ENCODE measurements at regions not wholly inside any gene's neighbourhood (a gene's known extent, or its start where the extent isn't known, plus 50 kb on each side); places are given as distances from the start of the nearest gene placed in this dataset.

DNA sequence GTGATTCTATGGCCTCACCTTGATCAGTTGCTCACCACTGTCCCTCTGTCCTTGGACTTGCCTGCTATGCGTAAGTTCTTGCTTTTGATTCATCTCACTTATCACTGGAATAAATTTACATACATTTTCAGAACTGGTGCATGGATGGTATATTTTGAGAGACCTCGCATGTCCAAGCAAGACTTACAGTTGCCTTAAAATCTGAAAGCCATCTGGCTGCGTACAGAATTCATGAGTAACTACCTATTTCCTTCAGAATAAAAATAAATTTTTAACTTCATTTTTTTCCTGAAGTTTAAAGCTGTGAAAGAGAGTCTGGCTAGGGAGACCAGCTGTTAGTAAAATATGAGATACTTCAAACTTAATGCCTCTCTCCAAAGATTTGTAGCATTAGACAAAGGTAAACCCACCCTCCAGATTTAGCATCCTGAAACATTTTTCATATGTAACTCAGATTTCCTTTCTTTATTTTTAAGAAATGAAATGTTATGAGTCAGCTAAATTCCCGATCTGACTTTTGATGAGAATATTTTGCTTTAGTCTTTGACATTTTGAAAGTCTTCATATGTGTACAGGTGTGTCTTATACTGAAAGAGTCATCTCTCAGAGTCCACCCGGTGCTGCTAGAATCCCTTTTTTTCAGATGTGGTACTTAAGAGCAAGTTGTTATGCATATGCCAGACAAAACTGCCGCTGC, 136.4 kb upstream of the CELF2 start:
- TF ChIP-seq CTCF (IDR thresholded peaks at IDR 0.05; ENCODE audit: low read depth, low read length, missing input control) (no peak), SP1 (IDR thresholded peaks at IDR 0.05) (no peak), RAD21 (IDR thresholded peaks at IDR 0.05) (no peak), JUND (IDR thresholded peaks at IDR 0.05) (no peak), YY1 (IDR thresholded peaks at IDR 0.05) (no peak)
- TF ChIP-seq, protein P1, sequence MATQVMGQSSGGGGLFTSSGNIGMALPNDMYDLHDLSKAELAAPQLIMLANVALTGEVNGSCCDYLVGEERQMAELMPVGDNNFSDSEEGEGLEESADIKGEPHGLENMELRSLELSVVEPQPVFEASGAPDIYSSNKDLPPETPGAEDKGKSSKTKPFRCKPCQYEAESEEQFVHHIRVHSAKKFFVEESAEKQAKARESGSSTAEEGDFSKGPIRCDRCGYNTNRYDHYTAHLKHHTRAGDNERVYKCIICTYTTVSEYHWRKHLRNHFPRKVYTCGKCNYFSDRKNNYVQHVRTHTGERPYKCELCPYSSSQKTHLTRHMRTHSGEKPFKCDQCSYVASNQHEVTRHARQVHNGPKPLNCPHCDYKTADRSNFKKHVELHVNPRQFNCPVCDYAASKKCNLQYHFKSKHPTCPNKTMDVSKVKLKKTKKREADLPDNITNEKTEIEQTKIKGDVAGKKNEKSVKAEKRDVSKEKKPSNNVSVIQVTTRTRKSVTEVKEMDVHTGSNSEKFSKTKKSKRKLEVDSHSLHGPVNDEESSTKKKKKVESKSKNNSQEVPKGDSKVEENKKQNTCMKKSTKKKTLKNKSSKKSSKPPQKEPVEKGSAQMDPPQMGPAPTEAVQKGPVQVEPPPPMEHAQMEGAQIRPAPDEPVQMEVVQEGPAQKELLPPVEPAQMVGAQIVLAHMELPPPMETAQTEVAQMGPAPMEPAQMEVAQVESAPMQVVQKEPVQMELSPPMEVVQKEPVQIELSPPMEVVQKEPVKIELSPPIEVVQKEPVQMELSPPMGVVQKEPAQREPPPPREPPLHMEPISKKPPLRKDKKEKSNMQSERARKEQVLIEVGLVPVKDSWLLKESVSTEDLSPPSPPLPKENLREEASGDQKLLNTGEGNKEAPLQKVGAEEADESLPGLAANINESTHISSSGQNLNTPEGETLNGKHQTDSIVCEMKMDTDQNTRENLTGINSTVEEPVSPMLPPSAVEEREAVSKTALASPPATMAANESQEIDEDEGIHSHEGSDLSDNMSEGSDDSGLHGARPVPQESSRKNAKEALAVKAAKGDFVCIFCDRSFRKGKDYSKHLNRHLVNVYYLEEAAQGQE (IDR thresholded peaks at IDR 0.05) = no peak
